NOMO-1 (cell line): ENCODE measurements at regions not wholly inside any gene's neighbourhood (a gene's known extent, or its start where the extent isn't known, plus 50 kb on each side); places are given as distances from the start of the nearest gene placed in this dataset.
A peak's percentile ranks its signal among the peaks of the same experiment; 100 is the strongest.

Experiments used
- DNase-seq, 2 experiments: peaks; one replicate each; lab custom pipeline; 2025; ENCODE audit not compliant: unreplicated experiment in 2 of 2; lab: John Stamatoyannopoulos, UW

DNA sequence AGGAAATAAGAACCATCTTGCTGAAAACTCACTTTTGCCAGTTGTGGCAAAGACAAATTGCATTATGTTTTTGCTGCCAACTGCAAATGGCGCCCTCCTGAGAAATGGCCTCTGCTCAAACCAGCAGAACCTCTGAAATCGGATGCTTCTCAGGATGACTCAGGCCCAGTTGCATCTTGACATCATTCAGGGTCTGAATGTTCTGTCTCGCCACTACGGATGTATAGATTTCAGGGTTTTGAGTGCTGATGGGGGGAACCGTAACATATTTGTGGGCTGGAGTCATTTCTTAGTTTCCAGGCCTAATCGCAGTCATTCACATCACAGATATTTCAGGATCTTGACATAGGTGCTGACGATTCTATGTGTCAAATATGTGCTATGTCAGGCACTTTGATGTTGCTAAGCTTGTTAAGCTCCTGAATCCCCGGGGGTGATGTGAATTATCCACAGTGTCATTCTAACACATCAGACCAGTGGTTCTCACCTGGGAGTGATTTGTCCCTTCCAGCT lies 207.1 kb downstream of the NFATC2 start:
- no peak for DNase-seq

DNA sequence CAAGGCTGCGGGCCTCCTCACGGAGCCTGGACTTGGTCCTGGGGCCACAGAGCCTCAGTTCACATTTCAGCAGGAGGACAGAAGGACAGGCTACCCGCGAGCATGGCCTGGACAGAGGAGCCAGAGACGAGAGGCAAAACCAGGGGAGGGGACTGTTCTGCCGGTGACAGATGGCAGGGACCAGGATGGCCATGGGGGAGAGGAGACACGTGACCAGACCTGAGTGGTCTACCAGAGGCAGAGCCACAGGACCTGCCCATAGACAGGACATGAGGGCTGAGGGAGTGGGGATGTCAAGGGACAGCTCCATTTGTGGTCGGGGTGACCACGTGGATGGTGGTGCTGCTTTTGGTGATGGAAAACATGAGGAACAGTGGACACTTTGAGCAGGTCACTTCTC lies 207.9 kb downstream of the NFATC2 start:
- DNase-seq, result no peak

DNA sequence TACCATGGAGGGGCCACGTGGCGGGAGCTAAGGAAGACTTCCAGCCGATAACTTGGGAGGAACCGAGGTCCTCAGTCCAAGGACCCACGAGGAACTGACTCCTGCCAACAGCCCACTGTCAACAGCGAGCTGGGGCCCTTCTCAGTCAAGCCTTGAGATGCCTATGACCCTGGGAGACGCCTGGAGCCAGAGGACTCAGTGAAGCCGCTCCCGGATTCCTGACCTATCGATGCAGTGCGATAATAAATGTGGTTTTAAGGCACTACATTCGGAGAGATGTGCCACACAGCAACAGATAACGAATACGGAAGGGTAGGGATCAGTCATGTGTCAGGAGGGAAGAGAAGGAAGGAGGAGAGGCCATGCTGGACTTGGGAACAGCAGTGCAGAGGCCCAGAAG lies 208.5 kb downstream of the NFATC2 start:
- DNase-seq, result no peak

DNA sequence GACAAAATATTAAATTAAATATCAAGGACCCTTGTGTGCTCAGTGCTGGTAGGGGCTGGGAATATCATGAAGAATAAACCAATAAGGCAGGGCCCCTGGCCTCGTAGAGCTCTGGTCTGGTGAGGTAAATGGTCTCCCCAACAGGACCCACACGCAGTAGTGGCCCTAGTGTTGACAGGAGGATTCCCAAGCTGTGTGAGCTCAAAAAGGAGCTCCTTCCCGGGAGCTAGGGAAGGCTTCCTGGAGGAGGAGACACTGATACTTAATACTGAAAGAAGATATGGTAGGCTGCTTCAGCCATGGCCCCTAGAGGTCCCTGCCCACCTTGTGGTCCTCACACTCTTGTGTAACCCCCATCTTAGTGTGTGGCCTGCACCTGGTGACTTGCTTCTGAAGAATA lies 209.1 kb downstream of the NFATC2 start:
- DNase-seq, result no peak

DNA sequence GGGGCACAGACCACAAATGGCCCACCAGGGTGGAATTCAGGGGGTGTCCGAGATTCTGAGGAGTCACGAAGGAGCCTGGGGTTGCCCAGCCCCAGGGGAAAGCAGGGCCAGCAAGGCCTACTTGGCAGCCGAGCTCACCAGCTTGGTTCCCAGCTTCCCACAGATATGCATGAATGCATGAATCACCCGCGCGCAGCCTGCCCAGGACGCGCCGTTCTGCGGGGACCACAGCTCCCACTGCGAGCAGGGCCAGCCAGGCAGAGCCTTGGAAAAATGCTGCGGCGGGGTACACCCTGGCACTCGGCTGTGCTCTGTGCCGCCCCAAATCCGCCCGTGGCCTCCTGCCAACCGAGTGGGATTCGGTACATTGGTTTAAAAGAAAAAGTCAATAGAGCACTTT lies 211.0 kb downstream of the NFATC2 start:
- no peak for DNase-seq

DNA sequence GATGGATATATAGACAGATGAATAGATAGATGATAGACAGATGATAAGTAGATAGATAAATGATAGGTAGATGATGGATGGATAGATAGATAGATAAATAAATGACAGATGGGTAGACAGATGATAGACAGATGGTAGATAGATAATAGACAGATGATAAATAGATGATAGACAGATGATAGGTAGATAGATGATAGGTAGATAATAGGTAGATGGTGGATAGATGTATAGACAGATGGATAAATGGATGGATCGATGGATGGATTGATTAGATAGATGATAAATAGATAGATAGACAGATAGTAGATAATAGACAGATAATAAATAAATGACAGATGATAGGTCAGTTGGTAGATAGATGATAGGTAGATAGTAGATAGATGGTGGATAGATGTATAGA lies 212.7 kb downstream of the NFATC2 start:
- DNase-seq, result no peak

DNA sequence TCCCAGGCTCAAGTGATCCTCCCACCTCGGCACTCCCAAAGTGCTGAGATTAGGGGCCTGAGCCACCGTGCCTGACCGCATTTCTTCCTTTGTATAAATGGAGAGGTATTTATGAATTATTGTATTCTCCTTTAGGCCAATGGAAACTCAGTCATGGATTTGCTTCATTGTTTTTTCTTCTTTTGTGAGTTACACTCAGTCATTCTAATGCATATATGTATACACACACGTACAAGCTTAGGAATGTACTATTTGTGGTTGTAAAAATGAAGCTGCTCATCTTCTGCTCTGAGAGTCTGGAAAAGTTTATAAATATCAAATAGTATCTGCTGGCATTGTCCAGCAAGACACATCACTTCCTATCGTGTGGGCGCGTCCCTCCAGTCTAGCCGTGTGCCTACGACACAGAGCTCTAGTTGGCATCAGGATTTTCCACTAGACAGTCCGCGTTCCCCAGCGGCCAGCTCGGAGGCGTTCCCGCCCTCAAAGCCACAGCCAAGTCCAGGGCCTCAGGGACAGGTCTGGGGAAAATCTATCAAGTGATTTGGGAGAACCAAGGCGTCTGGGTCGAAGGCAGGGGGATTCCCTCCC lies 215.2 kb downstream of the NFATC2 start:
- no peak for DNase-seq

DNA sequence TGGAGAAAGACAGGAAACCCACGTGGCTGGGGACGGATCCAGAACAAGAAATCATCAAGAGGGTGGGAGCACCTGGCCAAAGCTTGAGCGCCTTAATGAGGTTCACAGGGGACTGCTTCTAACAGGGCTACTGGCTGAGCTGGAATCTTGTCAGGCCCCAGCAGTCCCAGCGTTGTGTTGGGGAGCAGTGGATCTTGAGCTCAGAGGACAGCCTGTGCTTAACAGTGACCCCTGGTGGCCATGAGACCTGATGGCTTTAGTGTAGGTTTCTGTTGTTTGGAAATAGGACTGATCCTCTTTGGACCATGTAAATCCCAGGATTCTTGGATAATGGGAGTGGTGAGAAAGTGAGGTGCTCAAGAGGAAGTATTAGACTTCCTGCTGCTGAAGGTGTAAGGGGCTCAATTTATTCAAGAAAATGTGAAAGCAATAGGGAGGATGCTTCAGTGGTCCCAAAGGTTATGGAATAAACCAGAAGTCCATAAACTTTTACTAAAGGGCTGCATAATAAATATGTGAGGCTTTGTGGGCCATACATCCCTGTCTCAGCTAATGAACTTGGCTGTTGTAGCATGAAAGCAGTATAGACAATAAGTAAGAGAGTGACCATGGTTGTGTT lies 216.2 kb downstream of the NFATC2 start:
- DNase-seq, result peak; percentile 19 to 24

DNA sequence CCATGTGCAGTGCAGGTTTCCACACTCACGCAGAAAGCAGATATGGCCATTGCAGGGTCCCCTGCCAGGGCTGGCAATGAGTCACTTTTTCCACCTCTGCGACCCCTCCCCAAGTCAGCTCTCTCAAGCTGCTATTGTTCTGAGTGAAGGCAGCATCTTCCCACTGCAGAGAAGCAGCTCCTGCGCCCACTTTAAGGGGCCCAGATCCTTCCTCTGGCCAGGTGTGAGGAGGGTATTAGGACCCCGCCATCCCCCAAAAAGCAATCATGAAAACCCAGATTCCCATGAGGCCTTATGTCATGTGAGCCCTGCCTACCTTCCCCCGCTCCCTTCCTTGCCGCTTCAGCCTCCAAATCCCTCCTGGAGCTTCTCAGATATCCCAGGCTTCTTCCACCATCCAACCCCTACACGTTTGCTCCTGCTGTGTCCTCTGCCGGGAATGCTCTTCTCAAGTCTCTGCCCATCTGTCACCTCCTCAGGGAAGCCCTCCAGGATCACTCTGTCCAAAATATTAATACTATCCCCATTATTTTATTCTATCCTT lies 220.3 kb downstream of the NFATC2 start:
- DNase-seq, result no peak

DNA sequence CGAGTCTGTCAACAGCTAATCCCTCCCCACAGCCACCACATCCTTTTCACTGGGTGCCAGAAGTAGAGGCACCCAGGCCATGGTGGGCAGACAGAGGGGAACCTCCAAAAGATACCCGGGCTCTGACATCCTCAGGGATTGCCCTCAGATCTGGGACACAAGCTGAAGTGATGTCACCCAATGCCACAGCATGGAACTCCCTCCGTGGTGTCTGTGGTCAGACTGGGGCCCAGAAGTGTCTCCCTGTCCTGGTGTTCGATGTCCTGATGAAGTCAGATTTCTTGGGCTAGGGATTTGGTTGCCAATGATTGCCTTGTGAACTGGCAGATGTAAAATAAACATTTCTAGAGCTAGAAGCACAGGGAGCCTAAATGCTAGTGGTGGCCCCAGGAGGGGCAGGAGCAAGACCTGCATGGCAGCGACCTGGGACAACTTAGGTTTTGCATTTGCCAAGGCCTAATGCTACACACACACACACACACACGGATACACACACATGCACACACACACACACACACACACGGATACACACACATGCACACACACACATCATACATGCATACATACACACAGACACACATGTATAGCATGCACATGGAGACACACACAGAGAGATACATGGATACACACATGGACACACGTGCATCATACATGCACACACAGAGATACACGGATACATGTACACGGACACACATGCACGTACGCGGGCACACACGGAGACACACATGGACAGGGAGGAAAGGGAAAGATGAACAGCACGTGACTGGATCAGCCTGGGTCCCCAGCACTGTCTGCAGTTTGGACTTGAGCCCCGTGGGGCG lies 221.0 kb downstream of the NFATC2 start:
- DNase-seq, result no peak

DNA sequence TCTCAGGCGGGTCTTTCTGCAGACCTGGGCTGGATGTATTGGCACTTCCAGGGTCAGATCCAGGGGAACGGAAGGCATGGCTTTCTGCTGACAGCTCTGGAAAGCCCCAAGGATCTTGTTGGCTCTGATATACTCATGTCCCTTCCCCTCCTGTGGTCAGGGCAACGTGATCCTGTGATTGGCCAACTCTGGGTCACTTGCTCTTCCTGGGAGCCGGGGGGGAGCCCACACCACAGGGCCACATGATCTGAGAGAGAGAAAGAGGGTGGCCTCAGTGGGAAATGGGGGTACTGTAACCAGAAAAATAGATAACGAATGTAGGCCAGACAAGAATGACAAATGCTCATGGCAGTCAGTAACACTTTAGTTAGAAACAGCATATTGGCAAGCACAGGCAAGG lies 223.0 kb downstream of the NFATC2 start:
- DNase-seq, result no peak

DNA sequence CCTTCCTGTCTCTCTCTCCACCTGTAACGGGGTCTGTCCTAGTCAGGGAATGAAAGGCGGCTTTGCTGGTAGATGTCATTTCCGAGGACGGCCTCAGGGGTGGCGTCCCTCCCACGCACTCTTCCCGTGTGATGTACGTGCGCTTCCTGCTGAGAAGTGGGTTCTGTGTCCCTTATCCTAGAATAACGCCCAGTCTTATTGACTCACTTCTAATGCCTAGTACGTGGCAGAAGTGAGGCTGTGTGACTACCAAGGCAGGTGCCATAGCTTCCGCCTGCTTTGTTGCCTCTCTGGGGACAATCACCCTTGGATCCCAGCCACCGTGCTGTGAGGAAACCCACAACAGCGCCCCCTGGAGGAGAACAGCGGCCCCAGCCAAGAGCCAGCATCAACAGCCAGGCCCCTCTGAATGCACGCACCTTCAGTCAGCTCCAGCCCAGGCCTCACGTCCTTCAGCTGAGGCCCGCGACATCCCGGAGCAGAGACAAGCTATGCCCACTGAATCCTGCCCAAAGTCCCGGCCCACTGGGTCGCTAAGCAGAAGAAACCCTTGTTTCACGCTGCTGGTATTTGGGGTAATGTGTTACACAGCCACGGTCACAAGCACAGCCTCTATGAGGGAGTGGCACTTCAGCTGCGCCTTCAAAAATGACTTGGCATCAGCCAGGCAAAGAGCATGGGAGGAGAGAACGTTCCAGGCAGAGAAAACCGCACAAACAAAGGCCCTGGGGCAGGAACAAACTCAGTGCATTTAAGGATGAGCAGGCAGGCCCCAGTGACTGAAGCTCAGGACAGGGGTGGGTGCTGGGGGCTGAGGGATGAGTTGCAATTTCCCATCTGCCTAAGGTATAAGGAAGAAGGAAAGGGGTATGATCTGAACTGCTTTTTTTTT lies 224.2 kb downstream of the NFATC2 start:
- DNase-seq, result no peak

DNA sequence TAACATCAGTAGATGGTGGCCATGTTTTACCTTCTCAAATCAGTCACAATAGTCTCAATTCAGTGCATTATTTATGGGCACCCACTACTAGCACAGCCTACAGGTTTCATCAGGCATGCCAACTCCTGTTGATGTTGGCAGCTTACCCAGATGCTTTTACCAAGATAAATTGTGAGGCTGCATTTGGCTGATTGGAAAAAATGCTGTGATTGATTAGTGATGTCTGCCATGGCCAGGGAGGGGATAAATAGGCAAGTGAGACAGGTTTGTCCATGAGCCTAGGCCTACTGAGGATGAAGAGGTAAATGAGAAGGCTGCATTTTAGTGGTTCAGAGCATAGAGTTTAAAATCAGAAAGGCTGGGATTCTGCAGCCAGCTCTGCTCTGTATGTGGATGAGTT lies 227.1 kb downstream of the NFATC2 start:
- no peak for DNase-seq

DNA sequence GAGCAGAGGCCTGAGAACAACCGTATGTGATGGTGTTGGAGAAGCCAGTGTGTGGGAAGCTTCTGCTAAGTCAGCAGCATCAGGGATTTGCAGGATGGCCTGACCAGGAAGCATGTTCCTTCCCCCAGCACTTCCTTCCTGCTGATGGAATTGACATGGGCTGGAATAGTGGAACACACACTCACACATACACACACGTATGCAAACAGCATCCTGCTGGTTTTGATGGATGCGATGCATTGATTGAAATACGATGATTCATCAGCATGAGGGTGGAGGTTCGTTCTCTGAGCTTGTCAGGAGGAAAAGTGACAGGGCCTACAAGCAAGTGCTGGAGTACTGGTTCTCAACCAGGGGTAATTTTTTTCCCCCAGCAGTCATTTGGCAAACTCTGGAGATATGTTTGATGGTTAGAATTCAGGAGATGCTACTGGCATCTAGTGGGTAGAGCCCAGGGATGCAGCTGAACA lies 229.1 kb downstream of the NFATC2 start:
- DNase-seq, result no peak

DNA sequence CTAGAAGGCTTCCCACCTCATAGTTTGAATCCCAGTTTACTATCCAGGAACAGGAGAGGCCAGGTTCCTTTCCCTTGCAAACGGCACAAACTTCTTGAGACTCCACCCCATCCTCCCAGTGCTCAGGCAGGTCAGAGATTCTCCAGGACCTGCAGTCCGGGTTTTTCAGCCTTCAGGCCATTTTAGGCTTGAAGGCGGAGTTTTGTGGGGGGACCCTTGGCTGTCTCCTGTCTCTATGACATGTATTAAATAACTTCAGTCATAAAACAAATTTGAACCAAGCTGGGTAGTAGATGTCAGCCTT lies 230.1 kb downstream of the NFATC2 start:
- no peak for DNase-seq

DNA sequence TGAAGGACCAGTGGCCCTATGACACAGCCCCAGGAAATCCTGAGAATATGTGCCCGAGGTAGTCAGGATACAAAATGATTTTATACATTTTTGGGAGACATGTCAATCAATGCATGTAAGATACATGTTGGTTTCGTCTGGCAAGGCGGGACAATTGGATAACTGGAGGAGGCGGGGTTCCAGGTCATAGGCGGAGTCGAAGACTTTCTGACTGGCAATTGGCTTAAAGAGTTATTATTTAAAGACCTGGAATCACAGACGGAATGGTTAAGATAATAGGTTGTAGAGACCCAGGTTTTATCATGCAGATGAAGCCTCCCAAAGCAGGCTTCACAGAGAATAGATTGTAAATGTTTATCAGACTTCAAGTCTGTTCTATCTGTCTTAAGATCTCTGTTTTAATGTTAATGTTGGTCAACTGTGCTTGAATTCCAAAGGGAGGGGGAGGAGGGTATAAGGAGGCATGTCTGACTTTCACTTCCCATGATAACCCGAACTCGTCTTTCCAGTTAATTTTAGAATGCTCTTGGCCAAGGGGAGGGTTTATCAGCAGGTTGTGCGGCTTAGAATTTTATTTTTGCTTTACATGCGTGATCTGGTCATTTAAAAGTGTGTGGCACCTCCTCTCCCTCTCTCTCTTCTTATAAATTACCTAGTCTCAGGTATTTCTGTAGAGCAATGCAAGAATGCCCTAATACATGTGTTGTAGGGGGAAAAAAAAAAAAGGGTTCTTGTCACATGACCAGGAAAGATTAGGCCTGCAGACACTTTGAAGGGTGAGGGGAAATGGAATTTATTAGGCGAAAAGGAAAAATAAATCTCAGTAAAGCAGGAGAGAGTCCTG lies 230.7 kb downstream of the NFATC2 start:
- peak; percentile 55 to 75 for DNase-seq

DNA sequence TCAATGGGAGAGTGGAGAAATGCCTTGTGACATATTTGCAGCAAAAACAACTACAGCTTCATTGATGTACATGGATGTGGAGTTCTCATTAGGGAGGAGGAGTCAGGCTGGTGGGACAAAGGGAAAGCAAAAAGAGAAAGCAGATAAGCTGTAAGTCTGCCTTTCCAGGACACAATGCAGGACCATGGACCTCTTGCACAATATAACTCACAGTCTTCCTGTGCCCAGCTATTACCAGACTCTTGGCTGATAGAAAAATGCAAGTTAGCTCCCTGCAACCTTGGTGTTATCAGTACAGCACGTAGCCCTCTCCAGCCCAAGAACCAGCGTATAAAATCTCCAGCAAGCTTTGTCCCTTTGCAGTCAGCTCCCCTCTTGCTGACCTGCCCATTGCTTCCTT lies 232.3 kb downstream of the NFATC2 start:
- no peak for DNase-seq

DNA sequence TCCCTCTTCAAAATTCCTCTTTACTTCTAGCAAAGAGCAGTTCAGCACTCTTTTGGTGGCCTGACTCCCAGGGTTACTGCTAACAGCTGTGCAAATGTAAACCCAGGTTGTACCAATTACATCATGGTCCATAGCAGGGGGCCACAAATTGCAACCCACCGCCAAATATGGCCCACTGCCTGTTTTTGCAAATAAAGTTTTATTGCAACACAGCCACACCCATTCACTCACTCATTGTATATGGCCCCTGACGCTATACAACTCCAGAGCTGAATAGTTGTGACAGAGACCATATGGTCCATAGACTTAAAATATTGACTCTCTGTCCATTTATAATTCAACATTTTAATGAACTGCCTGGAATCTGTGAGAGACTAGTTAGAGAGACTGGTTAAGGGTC lies 233.4 kb downstream of the NFATC2 start:
- DNase-seq, result no peak

DNA sequence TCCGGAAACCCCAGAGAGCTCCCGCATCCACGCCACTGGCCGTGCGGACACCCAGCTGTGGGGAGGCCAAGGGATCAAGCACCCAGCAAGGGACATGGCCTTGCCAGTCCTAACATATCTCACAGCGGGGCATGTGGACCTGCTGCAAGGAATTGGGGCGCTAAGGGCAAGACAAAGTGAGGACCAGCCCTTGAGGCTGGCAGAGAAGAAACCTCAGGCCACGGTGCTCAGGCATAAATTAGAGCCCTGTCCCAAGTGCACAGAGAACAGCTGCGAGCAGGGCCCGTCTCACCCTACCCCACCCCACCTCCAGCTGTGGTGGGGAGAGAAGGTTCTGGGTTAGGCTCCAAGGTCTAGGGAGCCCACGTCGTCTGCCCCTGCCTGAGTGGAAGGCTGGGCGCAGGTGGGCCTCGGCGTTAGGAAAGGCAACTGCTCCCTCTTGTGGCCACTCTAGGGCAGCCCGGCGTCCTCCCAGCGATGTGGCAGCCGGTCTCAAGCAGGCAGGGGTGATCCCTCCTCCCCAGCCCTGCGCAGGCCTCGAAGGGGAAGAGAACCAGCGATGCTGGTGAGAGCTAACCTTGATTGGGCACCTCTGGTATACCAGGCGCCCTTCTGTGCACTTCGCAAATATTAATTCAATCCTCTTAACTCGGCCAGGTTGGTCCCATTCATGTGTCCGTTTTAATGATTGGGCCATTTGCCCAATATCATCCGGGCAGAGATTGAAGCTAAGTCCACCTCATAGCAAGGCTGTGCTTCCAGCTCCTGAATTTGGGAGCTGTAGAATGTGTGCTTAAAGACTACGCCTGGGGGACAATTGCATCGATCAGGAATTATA lies 235.8 kb downstream of the NFATC2 start:
- DNase-seq, result peak; percentile 56 to 63
